KMS-11 (cell line): ENCODE measurements at regions not wholly inside any gene's neighbourhood (a gene's known extent, or its start where the extent isn't known, plus 50 kb on each side); places are given as distances from the start of the nearest gene placed in this dataset.

Experiments
- H2AFZ ChIP-seq: fragments of 200-600 bp; sonication (generic); 2 replicates; pipeline ENCODE4 v1.6.1; 2016; ENCODE audit warnings: antibody characterized with exemption, mixed run types, low read depth
- H3K27ac ChIP-seq: fragments of 200-600 bp; sonication (generic); 2 replicates; pipeline ENCODE4 v1.6.1; 2016; ENCODE audit warnings: mild to moderate bottlenecking, mixed run types
- H3K27me3 ChIP-seq: fragments of 200-600 bp; sonication (generic); 2 replicates; pipeline ENCODE4 v1.6.1; 2017; ENCODE audit warnings: mild to moderate bottlenecking, low read depth, mixed run types, moderate library complexity; ENCODE audit not compliant: insufficient read depth
- H3K36me3 ChIP-seq: fragments of 200-600 bp; sonication (generic); 2 replicates; pipeline ENCODE4 v1.6.1; 2017; ENCODE audit warnings: mild to moderate bottlenecking, mixed run types; ENCODE audit not compliant: insufficient read depth
- H3K4me1 ChIP-seq: fragments of 200-600 bp; sonication (generic); 2 replicates; pipeline ENCODE4 v1.6.1; 2016; ENCODE audit warnings: mild to moderate bottlenecking, low read depth, mixed run types; ENCODE audit not compliant: poor library complexity, severe bottlenecking
- H3K4me2 ChIP-seq: fragments of 200-600 bp; sonication (generic); 2 replicates; pipeline ENCODE4 v1.7.0; 2016; ENCODE audit warnings: mild to moderate bottlenecking, mixed run types
- H3K4me3 ChIP-seq: fragments of 200-600 bp; sonication (generic); IDR thresholded peaks from 2 replicates; pipeline ENCODE4 v1.6.1; 2017; ENCODE audit warnings: low read depth, low read length, mixed read lengths; ENCODE audit not compliant: insufficient read depth
- H3K79me2 ChIP-seq: fragments of 200-600 bp; sonication (generic); 2 replicates; pipeline ENCODE4 v1.6.1; 2016; ENCODE audit warnings: low read depth, mixed run types; ENCODE audit not compliant: insufficient read depth
- H3K9ac ChIP-seq: fragments of 200-600 bp; sonication (generic); 2 replicates; pipeline ENCODE4 v1.6.1; 2016; ENCODE audit warnings: mild to moderate bottlenecking, mixed run types
- H4K20me1 ChIP-seq: fragments of 200-600 bp; sonication (generic); 2 replicates; pipeline ENCODE4 v1.6.1; 2016; ENCODE audit warnings: mild to moderate bottlenecking, mixed run types; ENCODE audit not compliant: insufficient read depth
- CTCF ChIP-seq: fragments of 200-600 bp; sonication (generic); conservative IDR thresholded peaks from 2 replicates; pipeline ENCODE4 v1.6.1; 2017; ENCODE audit warnings: low read depth, mild to moderate bottlenecking, antibody characterized with exemption, low read length, moderate library complexity, mixed read lengths

- Histone ChIP-seq H3K36me3 (no peaks in the 10 kb centered on the region), H3K27ac (no peak overlapping the region), H4K20me1 (no peaks in the 10 kb centered on the region), H3K4me1 (no peaks in the 10 kb centered on the region), H3K27me3 (no peaks in the 10 kb centered on the region), H3K79me2 (no peaks in the 10 kb centered on the region), H3K4me2 (no peak overlapping the region), H3K9ac (no peak overlapping the region), H3K4me3 (no peak overlapping the region), H2AFZ (no peak overlapping the region)
- TF ChIP-seq CTCF = no peak
These were observed 87.8 kb downstream of the PMP22 start for GRCh38 chr17:15177343-15177742.

DNA sequence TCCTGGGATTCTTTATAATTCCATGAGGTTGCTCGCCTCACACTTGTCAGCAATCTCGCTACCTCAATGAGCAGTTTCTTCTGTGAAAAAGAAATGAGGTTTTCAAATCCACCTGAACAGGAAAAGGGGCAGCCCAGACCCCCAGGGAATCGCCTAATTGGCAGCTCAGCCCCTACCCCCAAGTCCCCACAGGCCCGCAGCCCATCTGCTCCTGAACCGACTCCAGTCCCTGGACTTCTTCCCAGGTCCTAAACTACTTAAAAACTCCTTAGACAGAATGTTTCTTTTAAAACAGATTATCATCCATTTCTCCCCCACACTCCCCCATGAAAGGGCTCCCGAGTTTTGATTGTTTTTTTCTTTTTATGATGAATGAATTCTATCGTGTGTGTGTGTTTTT lies 89.8 kb downstream of the PMP22 start:
- no peak for TF ChIP-seq CTCF
- Histone ChIP-seq H3K4me3 (no peak overlapping the region), H3K4me1 (no peaks in the 10 kb centered on the region), H3K4me2 (no peak overlapping the region), H3K79me2 (no peaks in the 10 kb centered on the region), H2AFZ (no peak overlapping the region), H3K36me3 (no peaks in the 10 kb centered on the region), H3K27ac (no peak overlapping the region), H4K20me1 (no peaks in the 10 kb centered on the region), H3K27me3 (no peaks in the 10 kb centered on the region), H3K9ac (no peak overlapping the region)

DNA sequence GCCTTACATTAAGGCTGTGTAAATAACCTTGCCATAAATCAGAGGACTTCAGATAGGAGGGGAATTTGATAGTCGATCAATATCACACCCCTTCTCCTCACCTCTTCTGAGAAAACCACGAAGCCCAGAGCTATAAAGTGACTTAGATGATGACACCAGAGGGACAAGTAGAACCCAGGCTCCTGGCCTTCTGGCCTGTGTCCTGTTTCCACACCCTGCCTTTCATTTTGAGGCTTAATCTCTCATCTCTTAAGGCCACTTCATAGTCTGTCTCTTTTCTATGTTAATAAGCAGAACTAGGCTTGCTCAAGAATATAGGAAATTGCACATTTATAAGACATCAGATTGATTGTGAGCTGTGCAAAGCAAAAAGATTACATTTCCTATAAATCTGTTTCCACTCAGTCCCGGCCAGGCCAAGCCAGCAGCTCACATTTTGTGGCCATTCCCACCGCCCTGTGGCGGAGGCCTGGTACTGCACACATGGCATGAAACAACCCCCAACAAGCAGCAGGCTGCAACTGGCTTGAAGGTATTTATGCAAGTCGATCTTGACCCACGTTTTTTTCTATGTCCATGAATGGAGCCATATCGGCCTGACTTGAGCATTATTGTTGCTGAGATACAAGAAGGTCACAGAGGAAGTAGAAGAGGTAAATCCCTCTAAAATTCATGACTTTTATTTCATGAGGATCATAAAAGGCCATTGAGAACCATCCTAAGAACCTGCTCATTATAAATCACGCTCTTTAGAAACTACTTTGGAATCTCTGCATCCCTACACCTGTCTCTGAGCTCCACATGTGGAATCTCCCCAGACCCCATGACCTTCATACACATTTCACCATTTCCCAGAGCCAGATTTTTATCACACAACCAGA lies 93.7 kb downstream of the PMP22 start:
- no peaks in the 10 kb centered on the region for H4K20me1 ChIP-seq
- no peak overlapping the region for H3K4me3 ChIP-seq
- H3K27ac ChIP-seq = no peak overlapping the region
- H3K79me2 ChIP-seq = no peaks in the 10 kb centered on the region
- H3K4me1 ChIP-seq = no peaks in the 10 kb centered on the region
- H3K4me2 ChIP-seq = no peak overlapping the region
- TF ChIP-seq CTCF = peak; percentile 44; the same call in 1 of the 2 replicates
- H3K36me3 ChIP-seq = no peaks in the 10 kb centered on the region
- H3K27me3 ChIP-seq = no peaks in the 10 kb centered on the region
- no peak overlapping the region for H3K9ac ChIP-seq
- no peak overlapping the region for H2AFZ ChIP-seq

GRCh38 chr17:15169676-15170075 lies 95.5 kb downstream of the PMP22 start:
- TF ChIP-seq CTCF = no peak
- no peaks in the 10 kb centered on the region for H4K20me1 ChIP-seq
- no peaks in the 10 kb centered on the region for H3K27me3 ChIP-seq
- H3K79me2 ChIP-seq = no peaks in the 10 kb centered on the region
- no peak overlapping the region for H3K9ac ChIP-seq
- H3K27ac ChIP-seq = no peak overlapping the region
- no peak overlapping the region for H3K4me3 ChIP-seq
- no peaks in the 10 kb centered on the region for H3K36me3 ChIP-seq
- H3K4me1 ChIP-seq = no peaks in the 10 kb centered on the region
- H2AFZ ChIP-seq = no peak overlapping the region
- H3K4me2 ChIP-seq = no peak overlapping the region
